Mesenchymal stem cell (in vitro differentiated cells and primary cell): ENCODE measurements at regions not wholly inside any gene's neighbourhood (a gene's known extent, or its start where the extent isn't known, plus 50 kb on each side); places are given as distances from the start of the nearest gene placed in this dataset.
A peak's percentile ranks its signal among the peaks of the same experiment; 100 is the strongest.

Experiments used
- DNase-seq: peaks from one replicate; pipeline ENCODE4 v3.0.0-alpha.2; 2013
- H2AFZ ChIP-seq: one replicate; pipeline ENCODE4 v1.6.1; 2013; ENCODE audit warnings: low read depth, mild to moderate bottlenecking, control low read depth, inconsistent platforms, low read length, moderate library complexity
- H2AK5ac ChIP-seq: 2 replicates; pipeline ENCODE4 v1.6.1; 2013; ENCODE audit warnings: low read length, moderate library complexity, mild to moderate bottlenecking, inconsistent platforms; ENCODE audit not compliant: severe bottlenecking
- H2BK120ac ChIP-seq: one replicate; pipeline ENCODE4 v1.6.1; 2013; ENCODE audit warnings: low read depth, mild to moderate bottlenecking, inconsistent platforms, low read length, moderate library complexity
- H2BK12ac ChIP-seq, 2 experiments: one replicate each; pipeline ENCODE4 v1.6.1; 2013; ENCODE audit warnings: inconsistent platforms in 2 of 2, low read length in 2 of 2, mild to moderate bottlenecking in 2 of 2, moderate library complexity in 2 of 2, control low read depth in 1 of 2
- H2BK15ac ChIP-seq: one replicate; pipeline ENCODE4 v1.6.1; 2013; ENCODE audit warnings: mild to moderate bottlenecking, low read depth, inconsistent platforms; ENCODE audit not compliant: poor library complexity, severe bottlenecking
- H2BK5ac ChIP-seq: 2 replicates; pipeline ENCODE4 v1.6.1; 2013; ENCODE audit warnings: low read depth, mild to moderate bottlenecking, low read length, control low read depth, inconsistent platforms; ENCODE audit not compliant: poor library complexity, severe bottlenecking
- H3K14ac ChIP-seq, 2 experiments: one replicate each; pipeline ENCODE4 v1.6.1; 2013; ENCODE audit warnings: inconsistent platforms in 2 of 2, low read length in 2 of 2, control low read depth in 1 of 2, mild to moderate bottlenecking in 1 of 2, moderate library complexity in 1 of 2
- H3K18ac ChIP-seq, 2 experiments: one replicate each; pipeline ENCODE4 v1.6.1; 2013; ENCODE audit warnings: inconsistent platforms in 2 of 2, low read length in 2 of 2, control low read depth in 1 of 2, low read depth in 1 of 2, mild to moderate bottlenecking in 1 of 2
- H3K23ac ChIP-seq, 2 experiments: one replicate each; pipeline ENCODE4 v1.6.1; 2013; ENCODE audit warnings: inconsistent platforms in 2 of 2, low read length in 2 of 2, mild to moderate bottlenecking in 2 of 2, moderate library complexity in 2 of 2, control low read depth in 1 of 2
- H3K27ac ChIP-seq: 2 replicates; pipeline ENCODE4 v1.5.1; 2013; ENCODE audit warnings: mild to moderate bottlenecking, moderate library complexity, low read length, control low read depth, inconsistent platforms; ENCODE audit not compliant: poor library complexity, severe bottlenecking
- H3K27me3 ChIP-seq, 2 experiments: 2 replicates each; pipeline versions ENCODE4 v1.6.1 to v1.7.0; 2013; ENCODE audit warnings: low read length in 2 of 2, mild to moderate bottlenecking in 2 of 2, moderate library complexity in 2 of 2, control low read depth in 1 of 2, inconsistent platforms in 1 of 2; ENCODE audit not compliant: control insufficient read depth in 1 of 2, insufficient read depth in 1 of 2
- H3K36me3 ChIP-seq, 2 experiments: 2 replicates each; pipeline versions ENCODE4 v1.6.1 to v1.7.0; 2013; ENCODE audit warnings: low read length in 2 of 2, control low read depth in 1 of 2, inconsistent platforms in 1 of 2, low read depth in 1 of 2, mild to moderate bottlenecking in 1 of 2; ENCODE audit not compliant: insufficient read depth in 2 of 2, control insufficient read depth in 1 of 2
- H3K4ac ChIP-seq, 2 experiments: one replicate each; pipeline ENCODE4 v1.6.1; 2013; ENCODE audit warnings: inconsistent platforms in 2 of 2, low read length in 2 of 2, mild to moderate bottlenecking in 2 of 2, moderate library complexity in 2 of 2, control low read depth in 1 of 2, low read depth in 1 of 2
- H3K4me1 ChIP-seq: 2 replicates; pipeline ENCODE4 v1.6.1; 2013; ENCODE audit warnings: low read depth, low read length, control low read depth; ENCODE audit not compliant: control insufficient read depth, insufficient read depth
- H3K4me2 ChIP-seq: 2 replicates; pipeline ENCODE4 v1.6.1; 2013; ENCODE audit warnings: low read length, mild to moderate bottlenecking, inconsistent platforms; ENCODE audit not compliant: poor library complexity, severe bottlenecking
- H3K4me3 ChIP-seq, 2 experiments: 2 replicates each; pipeline versions ENCODE4 v1.5.1 to v1.7.0; 2013; ENCODE audit warnings: low read length in 2 of 2, mild to moderate bottlenecking in 2 of 2, control low read depth in 1 of 2, low read depth in 1 of 2; ENCODE audit not compliant: insufficient read depth in 1 of 2
- H3K79me1 ChIP-seq: replicated peaks from 2 replicates; pipeline ENCODE4 v1.6.1; 2013; ENCODE audit warnings: mild to moderate bottlenecking, control low read depth, low read length, inconsistent platforms; ENCODE audit not compliant: poor library complexity, severe bottlenecking
- H3K9ac ChIP-seq: 2 replicates; pipeline ENCODE4 v1.7.0; 2013; ENCODE audit warnings: mild to moderate bottlenecking, low read length, moderate library complexity
- H3K9me3 ChIP-seq: 2 replicates; pipeline ENCODE4 v1.7.0; 2013; ENCODE audit warnings: mild to moderate bottlenecking, low read length; ENCODE audit not compliant: control insufficient read depth
- H4K8ac ChIP-seq: one replicate; pipeline ENCODE4 v1.6.1; 2013; ENCODE audit warnings: inconsistent platforms, mild to moderate bottlenecking, low read length, moderate library complexity
- H4K91ac ChIP-seq: one replicate; pipeline ENCODE4 v1.6.1; 2013; ENCODE audit warnings: mild to moderate bottlenecking, low read length, inconsistent platforms
- whole genome bisulfite sequencing: methylation state at CpG from one replicate; pipeline ENCODE4 v1.1.7; 2013; ENCODE audit warnings: mixed read lengths; 5-methylcytosine and 5-hydroxymethylcytosine counted together

GRCh38 chr1:213414911-213415310, 363.9 kb downstream of the RPS6KC1 start:
- no peak overlapping the region for H4K91ac ChIP-seq
- H2BK12ac ChIP-seq: no peak overlapping the region
- H2BK15ac ChIP-seq: no peak overlapping the region
- peak overlapping the region; percentile 89 for H2AK5ac ChIP-seq
- H3K4me2 ChIP-seq: no peak overlapping the region
- H3K4ac ChIP-seq: no peak overlapping the region
- H2BK120ac ChIP-seq: no peak overlapping the region
- no peak overlapping the region for H3K18ac ChIP-seq
- WGBS: 75% methylated on average over 1 of the region's 2 CpGs
- H2BK5ac ChIP-seq: no peak overlapping the region
- H3K36me3 ChIP-seq: no peaks in the 10 kb centered on the region
- peak overlapping the region; percentile 89 for H3K27ac ChIP-seq
- no peak for DNase-seq
- H2AFZ ChIP-seq: no peak overlapping the region
- H3K27me3 ChIP-seq: peaks cover 0 to 11% of the 10 kb centered on the region in 2 experiments
- no peak overlapping the region for H3K14ac ChIP-seq
- no peak overlapping the region for H3K4me3 ChIP-seq
- no peak overlapping the region for H3K9ac ChIP-seq
- no peak overlapping the region for H4K8ac ChIP-seq
- no peak overlapping the region for H3K23ac ChIP-seq
- peaks cover 24% of the 10 kb centered on the region for H3K4me1 ChIP-seq
- no peaks in the 10 kb centered on the region for H3K79me1 ChIP-seq
- no peaks in the 10 kb centered on the region for H3K9me3 ChIP-seq

- no peak overlapping the region for H3K4me3 ChIP-seq
- no peaks in the 10 kb centered on the region for H3K36me3 ChIP-seq
- H4K8ac ChIP-seq: no peak overlapping the region
- H3K79me1 ChIP-seq: no peaks in the 10 kb centered on the region
- H3K4me2 ChIP-seq: no peak overlapping the region
- no peaks in the 10 kb centered on the region for H3K9me3 ChIP-seq
- H2BK5ac ChIP-seq: peak overlapping the region; percentile 49
- 71% methylated on average over 10 of the region's 10 CpGs for WGBS
- H2AFZ ChIP-seq: no peak overlapping the region
- no peak overlapping the region for H3K4ac ChIP-seq
- H3K14ac ChIP-seq: no peak overlapping the region
- H2BK120ac ChIP-seq: no peak overlapping the region
- no peak for DNase-seq
- peaks cover 0 to 11% of the 10 kb centered on the region in 2 experiments for H3K27me3 ChIP-seq
- H3K9ac ChIP-seq: no peak overlapping the region
- H3K27ac ChIP-seq: peak overlapping the region; percentile 89
- H3K18ac ChIP-seq: no peak overlapping the region
- no peak overlapping the region for H3K23ac ChIP-seq
- H2BK15ac ChIP-seq: no peak overlapping the region
- H2AK5ac ChIP-seq: peak overlapping the region; percentile 23
- no peak overlapping the region for H4K91ac ChIP-seq
- peaks cover 21% of the 10 kb centered on the region for H3K4me1 ChIP-seq
- H2BK12ac ChIP-seq: no peak overlapping the region
These were observed 364.8 kb downstream of the RPS6KC1 start for GRCh38 chr1:213415691-213416380.

GRCh38 chr1:213416461-213417224, 365.6 kb downstream of the RPS6KC1 start:
- Histone ChIP-seq H3K79me1 (no peaks in the 10 kb centered on the region), H3K4me1 (peaks cover 21% of the 10 kb centered on the region), H3K4me3 (no peak overlapping the region), H2BK120ac (no peak overlapping the region), H3K9ac (no peak overlapping the region), H2BK15ac (no peak overlapping the region), H3K27ac (peak overlapping the region; percentile 89), H2AK5ac (peak overlapping the region; percentile 49), H3K4me2 (no peak overlapping the region), H3K18ac (no peak overlapping the region), H3K27me3 (peaks cover 0 to 11% of the 10 kb centered on the region in 2 experiments), H2AFZ (no peak overlapping the region), H3K36me3 (no peaks in the 10 kb centered on the region), H3K23ac (no peak overlapping the region), H3K14ac (no peak overlapping the region), H4K91ac (no peak overlapping the region), H3K9me3 (no peaks in the 10 kb centered on the region), H3K4ac (no peak overlapping the region), H4K8ac (no peak overlapping the region), H2BK12ac (no peak overlapping the region), H2BK5ac (no peak overlapping the region)
- WGBS: 88% methylated on average over 14 of the region's 17 CpGs
- no peak for DNase-seq

- 88% methylated on average over 10 of the region's 14 CpGs for WGBS
- no peak overlapping the region for H2BK5ac ChIP-seq
- H2BK120ac ChIP-seq: no peak overlapping the region
- DNase-seq: no peak
- no peak overlapping the region for H4K91ac ChIP-seq
- no peak overlapping the region for H3K18ac ChIP-seq
- H3K9ac ChIP-seq: no peak overlapping the region
- H3K14ac ChIP-seq: no peak overlapping the region
- no peak overlapping the region for H3K4ac ChIP-seq
- no peak overlapping the region for H2BK15ac ChIP-seq
- no peak overlapping the region for H4K8ac ChIP-seq
- H3K79me1 ChIP-seq: no peaks in the 10 kb centered on the region
- no peak overlapping the region for H2AFZ ChIP-seq
- H3K9me3 ChIP-seq: no peaks in the 10 kb centered on the region
- H3K4me2 ChIP-seq: no peak overlapping the region
- no peak overlapping the region for H3K4me3 ChIP-seq
- no peak overlapping the region for H3K23ac ChIP-seq
- H3K4me1 ChIP-seq: peaks cover 21% of the 10 kb centered on the region
- H3K27ac ChIP-seq: no peak overlapping the region
- no peak overlapping the region for H2BK12ac ChIP-seq
- H3K27me3 ChIP-seq: peaks cover 0 to 11% of the 10 kb centered on the region in 2 experiments
- H2AK5ac ChIP-seq: peak overlapping the region; percentile 31
- no peaks in the 10 kb centered on the region for H3K36me3 ChIP-seq
These were observed 366.3 kb downstream of the RPS6KC1 start for GRCh38 chr1:213417225-213417820.
